HG03354 (cell line): ENCODE measurements at regions not wholly inside any gene's neighbourhood (a gene's known extent, or its start where the extent isn't known, plus 50 kb on each side); places are given as distances from the start of the nearest gene placed in this dataset.

Experiments used
- ATAC-seq: cut with Tn5 transposase; IDR thresholded peaks from one replicate; pipeline ENCODE4 v1.9.1; 2021; ENCODE audit warnings: mild to moderate bottlenecking; ENCODE audit not compliant: unreplicated experiment, poor library complexity, severe bottlenecking

DNA sequence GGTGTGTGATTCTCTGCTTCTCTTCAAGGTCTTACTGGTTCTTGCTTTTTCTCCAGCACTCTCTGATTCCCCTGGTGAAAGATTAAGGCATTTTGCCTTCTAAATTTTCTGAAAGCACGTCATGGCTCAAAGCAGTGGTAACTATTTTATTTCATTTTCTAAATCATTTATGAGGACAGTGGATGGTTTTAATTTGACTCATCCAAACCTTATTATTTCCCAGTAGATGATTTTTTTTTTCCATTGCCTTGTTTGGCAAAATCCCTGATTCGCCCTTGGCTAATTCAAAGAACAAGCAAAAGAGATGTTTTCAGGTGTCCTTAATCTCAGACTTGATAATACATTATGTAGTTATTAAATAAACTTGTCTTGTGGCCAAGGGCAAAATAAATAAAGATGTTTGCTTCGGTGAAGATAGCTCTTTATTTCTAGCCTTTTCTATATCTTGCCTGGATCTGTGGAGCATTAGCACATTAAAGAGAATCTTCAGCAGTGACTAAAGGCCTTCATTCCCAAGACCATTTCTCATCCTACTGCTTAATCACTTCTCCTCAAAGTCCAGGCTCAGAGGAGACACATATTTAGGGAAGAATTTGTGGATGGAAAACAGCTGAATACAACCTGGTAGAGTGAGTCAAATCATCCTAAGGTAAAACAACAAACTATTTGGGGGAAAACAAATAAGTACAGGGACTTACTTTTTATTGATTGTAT, 359.8 kb downstream of the DUSP10 start:
- ATAC-seq, result no peak

DNA sequence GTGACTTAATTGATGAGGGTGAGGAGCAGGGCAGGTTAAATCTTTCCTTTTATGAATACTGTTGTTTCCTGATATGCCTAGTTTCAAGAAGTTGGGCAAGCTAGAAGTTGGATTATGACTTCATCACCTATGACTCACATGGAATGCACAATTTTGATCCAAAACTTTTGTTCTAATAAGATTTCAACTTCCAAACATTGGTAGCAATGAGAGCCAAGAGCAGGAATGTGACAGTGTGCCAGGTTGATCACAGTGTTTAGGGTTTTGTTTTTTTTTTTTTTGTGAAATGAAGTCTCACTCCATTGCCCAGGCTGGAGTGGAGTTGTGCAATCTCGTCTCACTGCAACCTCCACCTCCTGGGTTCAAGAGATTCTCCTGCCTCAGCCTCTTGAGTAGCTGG, 349.4 kb downstream of the DUSP10 start:
- no peak for ATAC-seq

DNA sequence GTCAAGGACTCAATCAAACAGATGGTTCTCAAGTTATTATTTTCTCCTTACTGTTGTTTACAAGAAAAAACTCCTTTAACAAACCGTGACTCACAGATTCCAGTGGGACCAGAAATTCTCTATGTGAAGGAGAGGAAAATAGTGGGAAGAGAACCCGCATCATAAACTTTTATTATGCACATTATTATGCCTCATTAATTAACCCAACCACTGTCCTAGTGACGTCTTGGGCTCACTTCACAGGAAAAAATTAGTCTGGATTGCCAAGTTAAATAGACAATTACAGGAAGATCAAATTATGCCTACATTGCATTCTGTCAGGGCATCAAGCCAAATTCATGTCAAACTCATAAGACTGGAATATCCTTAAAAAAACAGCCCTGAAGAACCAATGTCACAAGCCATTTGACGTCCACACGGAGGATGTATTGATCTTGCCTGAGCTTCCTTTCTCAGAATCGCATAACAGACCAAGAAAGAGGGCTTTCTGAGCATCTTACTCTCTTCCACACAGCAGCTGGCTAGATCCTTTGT, 347.8 kb downstream of the DUSP10 start:
- ATAC-seq, result no peak

DNA sequence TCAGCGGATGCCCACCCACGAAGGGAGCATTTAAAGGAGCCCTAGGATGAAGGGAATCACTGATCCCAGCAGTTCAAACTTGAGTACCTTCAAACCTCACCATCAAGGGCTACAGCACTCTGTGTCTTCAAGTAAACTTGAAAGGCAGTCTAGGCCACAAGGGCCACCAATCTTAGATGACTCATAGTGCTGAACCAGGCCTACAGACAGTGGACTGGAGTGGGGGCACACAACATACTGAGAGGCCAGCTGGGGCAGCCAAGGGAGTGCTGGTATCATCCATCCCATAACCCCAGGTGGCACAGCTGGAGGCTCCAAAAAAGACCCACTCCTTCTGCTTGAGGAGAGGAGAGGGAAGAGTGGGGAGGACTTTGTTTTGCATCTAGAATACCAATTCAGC, 345.4 kb downstream of the DUSP10 start:
- no peak for ATAC-seq

DNA sequence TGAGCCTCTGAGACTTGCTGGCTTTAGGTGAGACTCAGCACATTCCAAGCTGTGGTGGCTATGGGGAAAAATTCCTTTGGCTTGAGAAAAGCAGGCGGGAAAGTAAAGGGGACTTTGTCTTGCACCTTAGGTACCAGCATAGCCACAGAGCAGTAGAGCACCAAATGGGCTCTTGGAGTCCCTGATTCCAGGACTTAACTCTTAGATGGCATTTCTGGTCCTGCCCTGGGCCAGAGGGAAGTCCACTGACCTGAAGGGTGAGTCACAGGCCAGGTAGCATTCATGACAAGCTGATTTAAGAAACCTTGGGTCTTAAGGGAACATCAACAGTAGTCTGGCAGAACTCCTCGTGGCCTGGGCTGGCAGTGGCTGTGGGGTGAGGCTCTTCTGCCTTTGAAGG, 344.7 kb downstream of the DUSP10 start:
- no peak for ATAC-seq

DNA sequence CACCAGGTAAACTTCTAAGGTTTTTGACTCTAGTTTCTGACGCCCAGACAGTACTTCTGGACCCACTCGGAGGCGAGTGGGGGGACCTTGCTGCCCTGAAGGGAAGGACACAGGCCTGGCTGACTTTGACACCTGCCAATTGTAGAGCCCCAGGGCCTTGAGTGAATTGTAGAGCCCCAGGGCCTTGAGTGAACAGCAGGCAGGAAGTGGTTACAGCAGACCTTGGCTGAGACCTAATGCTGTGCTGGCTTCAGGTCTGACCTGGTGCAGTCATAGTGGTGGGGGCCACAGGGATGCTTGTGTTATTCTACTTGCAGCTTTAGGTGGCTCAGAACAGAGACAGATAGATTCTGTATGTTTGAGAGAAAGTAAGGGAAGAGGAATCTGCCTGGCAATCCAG, 344.3 kb downstream of the DUSP10 start:
- no peak for ATAC-seq

DNA sequence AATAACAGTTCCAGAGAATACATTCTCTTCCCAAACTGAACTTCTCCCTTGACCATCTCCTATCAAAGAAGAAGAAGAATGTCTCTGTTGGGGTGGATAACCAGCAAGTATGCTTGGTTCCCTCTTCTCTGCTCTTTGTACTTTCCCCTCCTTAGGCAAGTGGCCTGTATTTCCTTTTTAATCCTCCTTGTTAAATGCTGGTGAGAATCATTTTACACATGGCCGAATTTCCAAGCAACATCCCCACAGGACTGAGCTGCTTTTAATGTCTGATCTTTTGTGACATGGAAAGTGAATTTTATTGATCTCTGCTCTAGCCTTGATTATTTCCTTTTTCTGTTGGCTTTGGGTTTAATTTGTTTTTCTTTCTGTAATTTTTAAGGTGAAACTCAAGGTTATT, 336.7 kb downstream of the DUSP10 start:
- no peak for ATAC-seq

DNA sequence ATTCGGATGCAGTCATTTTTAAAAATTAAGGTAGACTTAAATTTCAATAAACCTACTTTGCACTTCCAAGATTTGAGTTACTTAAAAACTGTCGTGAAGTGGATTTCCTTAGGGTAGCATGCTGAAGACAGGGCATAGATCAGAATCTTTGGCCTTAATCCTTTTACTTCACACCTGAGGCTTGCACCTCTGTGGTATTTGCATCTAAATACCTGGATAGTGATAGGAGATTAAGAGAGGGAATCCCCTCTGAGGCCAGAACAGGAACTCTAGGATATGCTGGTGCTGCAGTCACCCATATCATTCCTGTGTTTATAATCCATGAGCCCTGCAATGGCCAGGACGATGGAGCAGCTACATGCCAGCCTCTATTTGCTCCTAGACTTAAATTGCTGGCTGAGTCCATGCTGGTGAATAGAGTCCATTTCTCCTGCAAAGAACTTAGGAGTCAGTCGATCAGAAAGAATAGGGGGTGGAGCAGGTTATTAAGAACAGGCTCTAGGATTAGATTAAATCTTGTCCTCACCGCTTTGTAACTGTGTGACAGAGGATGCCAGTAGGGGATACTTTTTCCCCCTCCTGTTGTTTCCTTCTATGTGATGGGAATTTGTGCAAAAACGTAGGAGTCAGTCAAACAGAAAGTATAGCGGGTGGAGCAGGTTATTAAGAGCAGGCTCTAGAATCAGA, 333.6 kb downstream of the DUSP10 start:
- ATAC-seq, result no peak

DNA sequence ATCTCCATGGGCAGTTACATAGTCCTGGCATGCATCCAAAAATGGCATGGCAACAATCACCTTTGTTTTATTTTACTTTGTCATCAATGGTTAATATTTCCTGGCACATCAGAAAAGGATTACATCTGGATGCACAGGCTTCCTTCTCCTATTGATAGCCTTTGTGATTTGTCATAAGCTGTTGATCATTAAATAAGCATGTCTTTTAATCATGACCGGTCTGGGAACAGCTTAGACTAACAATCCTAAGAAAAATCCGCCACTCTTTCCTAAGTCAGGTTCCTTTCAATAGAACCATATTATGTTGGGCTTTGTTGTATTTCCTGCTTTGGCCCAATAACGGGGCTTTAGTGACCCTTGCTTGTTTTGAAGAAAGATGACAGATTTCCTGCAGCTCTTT, 330.6 kb downstream of the DUSP10 start:
- no peak for ATAC-seq

DNA sequence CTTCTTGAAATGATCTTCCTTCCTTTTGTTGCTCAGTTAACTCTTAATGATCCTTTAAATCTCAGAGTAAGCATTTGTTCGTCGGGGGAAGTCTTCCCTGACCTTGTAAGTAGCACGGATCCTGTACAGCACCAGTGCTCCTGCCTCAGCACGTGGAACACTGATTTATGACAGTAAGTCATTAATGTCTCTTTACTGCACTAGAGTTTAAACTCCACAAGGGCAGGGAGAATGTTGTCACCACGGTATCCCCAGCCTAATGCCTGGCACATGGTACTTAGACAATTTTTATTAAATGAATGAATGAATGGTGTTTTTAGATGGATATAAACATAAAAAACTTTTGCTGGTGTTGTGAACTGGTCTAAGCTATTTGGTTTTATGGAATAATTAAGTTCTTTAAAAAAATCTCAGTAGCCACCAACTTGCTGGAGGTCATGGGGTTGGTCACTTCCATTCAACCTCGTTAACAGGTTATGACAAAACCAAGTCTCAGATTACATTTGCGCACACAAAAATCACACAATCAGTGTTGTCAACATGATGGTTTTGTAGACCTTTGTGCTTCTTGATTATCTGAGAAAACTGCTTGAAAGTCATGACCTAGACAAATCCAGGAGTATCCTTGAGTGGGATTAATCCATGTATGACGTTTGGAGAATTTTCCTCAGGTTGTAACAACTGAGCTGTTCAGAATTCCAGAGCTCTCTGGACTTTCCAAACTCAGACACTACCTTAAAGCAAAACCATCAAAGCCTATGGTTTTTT, 326.9 kb downstream of the DUSP10 start:
- ATAC-seq, result no peak

DNA sequence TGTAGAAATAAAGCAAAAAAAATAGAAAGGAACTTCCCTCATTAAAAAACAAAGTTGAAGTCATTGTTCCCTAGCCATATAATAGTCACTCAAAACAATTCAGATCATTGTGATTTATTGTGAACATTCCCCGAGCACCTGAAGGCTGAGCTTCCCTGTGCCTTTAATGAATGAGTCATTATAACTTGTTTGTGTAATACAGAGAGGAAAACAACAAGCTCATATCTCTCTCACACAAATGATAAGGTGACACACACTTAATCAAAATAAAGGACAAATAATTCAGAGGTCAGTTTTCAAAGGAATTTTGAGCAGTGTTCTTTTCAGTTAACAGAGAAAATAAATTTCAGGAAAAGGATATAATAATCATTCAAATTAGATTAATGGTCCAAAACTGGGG, 326.2 kb downstream of the DUSP10 start:
- no peak for ATAC-seq

DNA sequence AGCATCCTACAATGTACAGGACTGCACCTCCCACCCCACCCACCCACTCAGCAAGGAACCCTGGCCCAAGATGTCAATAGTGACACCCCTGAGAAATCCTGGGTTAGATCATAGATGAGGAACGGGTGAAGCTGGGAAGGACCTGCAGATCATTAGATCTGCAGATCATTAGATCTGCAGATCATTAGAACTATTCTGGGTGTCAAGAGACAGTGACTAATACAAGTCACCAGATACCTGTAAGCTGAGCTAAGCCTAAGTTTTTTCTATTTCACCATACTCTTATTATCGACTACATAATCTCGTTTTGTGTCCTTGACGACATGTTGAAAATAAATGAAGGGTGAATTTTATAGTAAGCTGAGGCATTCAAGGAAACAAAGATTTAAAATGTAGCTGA, 325.7 kb downstream of the DUSP10 start:
- ATAC-seq, result no peak

DNA sequence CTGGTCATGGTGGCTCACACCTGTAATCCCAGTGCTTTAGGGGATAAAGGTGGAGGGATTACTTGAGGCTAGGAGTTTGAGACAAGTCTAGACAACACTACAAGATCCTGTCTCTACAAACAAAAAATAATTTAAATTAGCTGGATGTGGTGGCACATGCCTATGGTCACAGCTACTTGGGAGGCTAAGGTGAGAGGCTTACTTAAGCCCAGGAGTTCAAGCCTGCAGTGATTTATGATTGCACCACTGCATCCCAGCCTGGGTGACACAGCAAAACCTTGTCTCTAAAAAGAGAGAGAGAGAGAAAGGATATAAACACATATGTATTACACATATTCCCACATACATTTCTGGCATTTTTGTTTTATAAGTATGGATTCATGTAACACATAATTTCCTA, 325.2 kb downstream of the DUSP10 start:
- no peak for ATAC-seq

DNA sequence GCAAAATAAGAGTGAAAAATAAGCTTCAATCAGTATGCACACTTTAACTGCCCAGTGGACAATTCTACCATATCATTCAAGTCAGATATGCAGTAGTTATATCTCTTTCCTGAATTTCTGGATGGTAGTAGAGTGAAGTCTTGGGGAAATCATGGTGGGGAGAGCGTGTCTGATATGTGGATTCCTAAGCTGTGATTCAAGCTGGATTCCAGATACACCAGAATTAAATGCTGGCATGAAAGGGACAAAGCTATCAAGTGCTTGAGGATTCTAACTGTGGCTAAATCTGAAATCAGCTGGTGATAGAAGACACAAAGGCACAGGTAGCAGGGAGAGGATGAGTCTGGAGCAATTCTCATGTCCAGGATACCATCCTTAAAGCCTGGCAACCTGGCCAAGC, 323.5 kb downstream of the DUSP10 start:
- no peak for ATAC-seq

DNA sequence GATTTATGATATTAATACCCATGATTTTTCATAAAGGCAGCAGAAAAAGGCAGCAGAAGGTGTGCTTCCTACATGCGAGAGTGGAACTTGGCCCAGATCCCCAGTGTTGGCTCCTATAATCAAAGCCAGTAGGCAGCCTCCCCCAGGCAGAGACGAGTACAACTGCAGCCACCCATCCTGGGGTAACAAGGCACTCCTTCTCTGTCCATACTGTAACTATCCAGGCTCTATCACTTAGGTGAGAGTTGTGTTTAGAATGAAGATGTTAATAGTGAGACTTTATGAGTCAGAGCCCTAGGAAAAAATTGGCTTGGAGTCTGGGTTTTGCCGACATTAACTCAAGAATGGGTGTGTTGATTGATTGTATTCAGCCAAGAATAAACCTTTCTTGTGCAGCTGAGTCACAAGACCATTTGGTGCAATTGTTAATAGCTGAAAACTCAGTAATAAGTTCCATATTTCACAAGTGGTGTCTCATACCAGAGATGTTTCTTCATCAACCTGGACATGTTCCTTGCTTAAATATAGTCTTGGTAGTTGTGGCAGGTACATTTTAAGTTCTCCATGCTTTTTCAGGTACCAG, 322.3 kb downstream of the DUSP10 start:
- ATAC-seq, result no peak

DNA sequence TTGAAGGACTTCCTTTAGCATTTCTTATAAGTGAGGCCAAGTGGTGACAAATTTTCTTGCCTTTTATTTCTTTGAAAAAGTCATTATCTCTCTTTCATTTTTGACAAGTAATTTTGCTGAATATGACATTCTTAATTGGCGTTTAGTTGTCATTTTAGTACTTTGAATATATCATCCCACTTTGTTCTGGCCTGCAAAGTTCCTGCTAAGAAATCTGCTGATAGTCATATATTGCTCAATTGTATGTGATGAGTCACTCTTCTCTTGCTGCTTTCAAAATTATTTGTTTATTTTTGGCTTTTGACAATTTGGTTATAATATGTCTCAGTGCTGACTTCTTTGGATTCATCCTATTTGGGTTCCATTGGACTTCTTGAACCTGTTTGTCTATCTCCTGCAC, 312.6 kb downstream of the DUSP10 start:
- ATAC-seq, result no peak

DNA sequence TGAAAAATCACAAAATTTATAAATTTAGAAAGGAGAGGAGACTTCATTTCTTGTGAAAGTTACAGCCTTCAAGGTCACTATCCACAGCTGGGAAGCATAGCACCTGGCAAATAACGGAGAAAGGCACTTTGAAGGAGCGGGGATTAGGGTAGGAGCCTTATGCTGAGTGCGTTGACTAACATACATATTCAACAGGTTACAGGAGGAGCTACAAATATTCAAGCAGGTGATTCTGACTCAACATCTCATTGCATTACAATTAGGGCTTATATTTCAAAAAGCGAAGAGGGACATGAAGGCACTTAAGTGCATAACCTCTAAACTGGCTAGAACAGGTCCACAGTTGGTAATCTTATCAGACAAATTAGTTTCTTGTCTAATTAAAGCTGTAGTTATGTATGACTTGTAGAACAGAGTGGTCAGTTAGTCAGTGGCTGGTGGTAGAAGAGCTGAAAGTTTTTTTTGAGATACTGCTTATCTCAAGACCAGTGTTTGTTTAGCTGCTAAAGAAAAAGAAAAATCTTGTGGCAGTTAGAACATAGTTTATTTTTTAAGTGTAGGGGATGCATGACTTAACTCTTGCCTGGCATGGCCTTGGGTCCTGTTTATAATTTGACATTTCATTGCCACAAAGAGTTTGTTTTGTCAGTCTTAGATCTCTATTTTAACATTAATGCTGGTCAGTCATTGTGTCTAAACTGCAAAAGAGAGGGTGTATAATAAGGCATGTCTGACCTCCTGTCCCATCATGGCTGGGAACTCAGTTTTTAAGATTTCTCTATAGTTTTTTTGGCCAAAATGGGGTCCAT, 311.5 kb downstream of the DUSP10 start:
- no peak for ATAC-seq

DNA sequence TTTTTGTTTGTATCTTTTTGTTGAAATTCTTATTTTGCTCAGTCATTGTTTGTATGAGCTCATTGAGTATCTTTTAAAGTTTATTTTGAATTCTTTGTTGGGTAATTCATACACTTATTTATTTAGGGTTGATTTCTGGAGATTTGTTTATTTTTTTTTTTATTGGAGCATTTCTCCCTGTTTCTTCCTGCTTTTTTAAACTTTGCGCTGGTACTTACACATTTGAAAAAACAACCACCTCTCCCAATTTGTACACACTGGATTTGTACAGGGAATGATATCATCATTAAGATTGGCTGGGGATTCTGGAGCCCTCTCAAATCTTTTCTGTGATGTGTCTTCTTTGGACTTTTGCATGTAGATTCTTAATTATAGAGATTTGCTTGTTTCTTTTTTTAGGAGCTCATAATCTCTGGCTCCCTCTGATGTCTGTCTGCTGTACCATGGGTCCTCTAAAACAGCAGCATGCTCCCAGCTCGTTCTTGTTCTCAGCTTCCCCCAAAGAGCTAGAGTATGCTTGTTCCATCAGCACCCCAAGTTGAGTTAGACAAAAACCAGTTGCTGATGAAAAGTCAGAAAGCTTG, 310.7 kb downstream of the DUSP10 start:
- ATAC-seq, result no peak

DNA sequence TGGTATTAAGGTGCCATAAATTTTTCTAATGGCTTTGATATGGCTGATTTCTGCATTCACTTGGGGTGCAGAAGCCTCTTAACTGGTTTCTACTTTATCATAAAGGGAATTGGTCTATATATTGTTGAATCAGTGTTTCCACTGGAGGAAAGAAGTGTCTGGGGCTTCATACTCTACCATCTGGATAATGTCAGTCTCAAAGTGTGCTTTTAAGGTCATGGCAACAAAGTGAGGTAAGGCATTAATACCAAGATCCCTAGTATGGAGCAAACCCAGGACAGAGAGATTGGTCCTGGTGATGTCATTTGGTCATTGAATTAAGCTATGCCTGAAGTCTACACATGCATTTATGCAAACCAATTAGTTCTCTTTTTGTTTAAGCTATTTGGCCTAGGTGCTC, 309.9 kb downstream of the DUSP10 start:
- no peak for ATAC-seq
